ENCODE measurements at regions not wholly inside any gene's neighbourhood (a gene's known extent, or its start where the extent isn't known, plus 50 kb on each side); places are given as distances from the start of the nearest gene placed in this dataset.

- TF ChIP-seq CTCF (IDR thresholded peaks at IDR 0.05), result no peak
- H3K4me3 ChIP-seq (ENCODE audit: low read depth, low read length), result no peak overlapping the region
- no peaks in the 10 kb centered on the region for H3K79me2 ChIP-seq
- no peak overlapping the region for H2AFZ ChIP-seq
- no peak overlapping the region for H3K4me2 ChIP-seq (ENCODE audit: low read length)
- H3K4me1 ChIP-seq, result no peaks in the 10 kb centered on the region
- no peaks in the 10 kb centered on the region for H3K9me3 ChIP-seq (ENCODE audit: control insufficient read depth, low read length)
- no peak overlapping the region for H3K9ac ChIP-seq
- no peaks in the 10 kb centered on the region for H3K27me3 ChIP-seq (ENCODE audit: control insufficient read depth, insufficient read depth, low read length)
- H3K36me3 ChIP-seq (ENCODE audit: control insufficient read depth, insufficient read depth, low read length), result no peaks in the 10 kb centered on the region
- no peak overlapping the region for H3K27ac ChIP-seq
Observed at GRCh38 chr2:7721413-7721995, 804.3 kb downstream of the RNF144A start.

- no peak for TF ChIP-seq CTCF (IDR thresholded peaks at IDR 0.05)
- Histone ChIP-seq H3K27ac (no peak overlapping the region), H3K9me3 (ENCODE audit: control insufficient read depth, low read length) (no peaks in the 10 kb centered on the region), H2AFZ (no peak overlapping the region), H3K79me2 (no peaks in the 10 kb centered on the region), H3K27me3 (ENCODE audit: control insufficient read depth, insufficient read depth, low read length) (no peaks in the 10 kb centered on the region), H3K36me3 (ENCODE audit: control insufficient read depth, insufficient read depth, low read length) (no peaks in the 10 kb centered on the region), H3K4me1 (no peaks in the 10 kb centered on the region), H3K4me3 (ENCODE audit: low read depth, low read length) (no peak overlapping the region), H3K4me2 (ENCODE audit: low read length) (no peak overlapping the region), H3K9ac (no peak overlapping the region)
Observed at GRCh38 chr2:7722212-7722910, 805.1 kb downstream of the RNF144A start.

- H3K4me1 ChIP-seq, result no peaks in the 10 kb centered on the region
- no peak overlapping the region for H3K4me3 ChIP-seq (ENCODE audit: low read depth, low read length)
- no peak overlapping the region for H3K4me2 ChIP-seq (ENCODE audit: low read length)
- no peaks in the 10 kb centered on the region for H3K9me3 ChIP-seq (ENCODE audit: control insufficient read depth, low read length)
- no peak overlapping the region for H3K27ac ChIP-seq
- TF ChIP-seq CTCF (IDR thresholded peaks at IDR 0.05), result no peak
- no peaks in the 10 kb centered on the region for H3K79me2 ChIP-seq
- H3K9ac ChIP-seq, result no peak overlapping the region
- H2AFZ ChIP-seq, result no peak overlapping the region
- H3K27me3 ChIP-seq (ENCODE audit: control insufficient read depth, insufficient read depth, low read length), result no peaks in the 10 kb centered on the region
- H3K36me3 ChIP-seq (ENCODE audit: control insufficient read depth, insufficient read depth, low read length), result no peaks in the 10 kb centered on the region
Observed at GRCh38 chr2:7724336-7724735, 807.1 kb downstream of the RNF144A start.

GRCh38 chr2:7725171-7725849 lies 808.1 kb downstream of the RNF144A start:
- no peak overlapping the region for H3K27ac ChIP-seq

More at GRCh38 chr2:7725171-7725849, 808.1 kb downstream of the RNF144A start:
- H3K4me3 ChIP-seq (ENCODE audit: low read depth, low read length), result no peak overlapping the region
- no peak overlapping the region for H3K9ac ChIP-seq
- TF ChIP-seq CTCF (IDR thresholded peaks at IDR 0.05), result no peak
- no peak overlapping the region for H3K4me2 ChIP-seq (ENCODE audit: low read length)
- H3K4me1 ChIP-seq, result no peaks in the 10 kb centered on the region
- no peaks in the 10 kb centered on the region for H3K36me3 ChIP-seq (ENCODE audit: control insufficient read depth, insufficient read depth, low read length)
- no peaks in the 10 kb centered on the region for H3K27me3 ChIP-seq (ENCODE audit: control insufficient read depth, insufficient read depth, low read length)
- H3K9me3 ChIP-seq (ENCODE audit: control insufficient read depth, low read length), result no peaks in the 10 kb centered on the region
- no peaks in the 10 kb centered on the region for H3K79me2 ChIP-seq
- H2AFZ ChIP-seq, result peak overlapping the region; percentile 54

All from parathyroid adenoma (tissue), 2 donors.